ENCODE measurements at regions not wholly inside any gene's neighbourhood (a gene's known extent, or its start where the extent isn't known, plus 50 kb on each side); places are given as distances from the start of the nearest gene placed in this dataset.
A peak's percentile ranks its signal among the peaks of the same experiment; 100 is the strongest.

DNA sequence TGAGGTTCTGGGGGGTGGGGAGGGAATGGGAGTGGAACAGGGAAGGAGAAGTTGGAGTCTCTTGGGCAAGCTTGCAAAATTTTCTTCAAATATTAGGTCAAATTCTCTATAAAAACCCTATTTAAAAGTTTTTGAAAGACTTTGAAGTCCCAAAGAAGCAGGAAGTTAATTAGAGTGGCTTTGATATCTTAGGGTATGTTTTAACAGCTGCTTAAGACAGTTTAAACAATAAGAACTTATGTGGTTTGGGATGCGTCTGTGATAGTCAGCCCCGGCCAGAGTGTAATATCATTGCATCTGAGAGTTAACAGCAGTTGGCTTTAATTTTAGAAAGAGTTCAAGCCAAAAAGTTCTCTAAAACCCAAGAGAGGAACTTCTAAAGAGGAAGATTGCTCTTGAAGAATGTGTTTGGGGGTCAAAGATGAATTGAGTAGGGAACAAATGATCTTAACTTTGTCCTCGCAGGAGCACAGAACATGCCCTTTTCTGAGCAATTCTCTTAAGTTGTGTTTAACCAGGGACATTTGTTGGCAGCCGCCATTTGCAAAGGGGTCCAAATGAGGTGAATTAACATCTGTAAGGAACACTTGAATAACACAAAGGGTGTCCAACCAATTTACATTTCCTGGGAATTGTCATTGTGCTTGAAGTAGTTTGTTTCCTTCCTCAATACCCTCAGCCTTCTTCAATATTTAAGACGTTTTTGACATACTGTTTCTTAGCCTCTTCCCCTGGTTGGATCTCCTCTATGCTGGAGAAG is 182.4 kb downstream of the PTEN start:
- H3K36me3 ChIP-seq (ENCODE audit: control insufficient read depth, insufficient read depth, low read length), result no peaks in the 10 kb centered on the region
- TF ChIP-seq CTCF (conservative IDR thresholded peaks at IDR 0.05 in 1 of 2, IDR thresholded peaks at IDR 0.05 in 1 of 2; ENCODE audit: low read depth in 1 of 2, low read length in 2 of 2) (no peak), EZH2 (IDR thresholded peaks at IDR 0.05; ENCODE audit: low read length, missing control alignments) (no peak)
- H3K4me3 ChIP-seq (replicated peaks in 1 of 4; ENCODE audit: control extremely low read depth in 1 of 4, insufficient read depth in 1 of 4, low read depth in 3 of 4, low read length in 4 of 4), result no peak overlapping the region
- no peaks in the 10 kb centered on the region for H3K79me2 ChIP-seq (ENCODE audit: control insufficient read depth, insufficient read depth, low read length)
- H3K4me2 ChIP-seq (ENCODE audit: extremely low read depth, insufficient read depth, low read length), result no peak overlapping the region
- H3K27ac ChIP-seq (ENCODE audit: insufficient read depth, low read length), result no peak overlapping the region
- no peaks in the 10 kb centered on the region for H4K20me1 ChIP-seq (ENCODE audit: control insufficient read depth, extremely low read depth, insufficient read depth, low read length)
- peaks cover 11% of the 10 kb centered on the region for H3K4me1 ChIP-seq (ENCODE audit: control insufficient read depth, extremely low read depth, insufficient read depth, low read length)
- no peaks in the 10 kb centered on the region for H3K27me3 ChIP-seq (ENCODE audit: control insufficient read depth, insufficient read depth, low read length)
- H3K9me3 ChIP-seq (ENCODE audit: control insufficient read depth, insufficient read depth, low read depth, low read length), result no peaks in the 10 kb centered on the region
- no peak overlapping the region for H3K9ac ChIP-seq (ENCODE audit: insufficient read depth, low read length)
- peak in 1 of 2 donors; percentile 73 for DNase-seq (ENCODE audit: low read depth in 2 of 2)
- no peak overlapping the region for H2AFZ ChIP-seq (ENCODE audit: low read length)

GRCh38 chr10:88047579-88047978 is 184.2 kb downstream of the PTEN start:
- no peaks in the 10 kb centered on the region for H4K20me1 ChIP-seq (ENCODE audit: control insufficient read depth, extremely low read depth, insufficient read depth, low read length)
- H3K79me2 ChIP-seq (ENCODE audit: control insufficient read depth, insufficient read depth, low read length), result no peaks in the 10 kb centered on the region
- H3K4me1 ChIP-seq (ENCODE audit: control insufficient read depth, extremely low read depth, insufficient read depth, low read length), result no peaks in the 10 kb centered on the region
- no peaks in the 10 kb centered on the region for H3K36me3 ChIP-seq (ENCODE audit: control insufficient read depth, insufficient read depth, low read length)
- H3K27me3 ChIP-seq (ENCODE audit: control insufficient read depth, insufficient read depth, low read length), result no peaks in the 10 kb centered on the region
- TF ChIP-seq EZH2 (IDR thresholded peaks at IDR 0.05; ENCODE audit: low read length, missing control alignments) (no peak), CTCF (conservative IDR thresholded peaks at IDR 0.05 in 1 of 2, IDR thresholded peaks at IDR 0.05 in 1 of 2; ENCODE audit: low read depth in 1 of 2, low read length in 2 of 2) (no peak)
- no peak overlapping the region for H3K4me2 ChIP-seq (ENCODE audit: extremely low read depth, insufficient read depth, low read length)
- no peaks in the 10 kb centered on the region for H3K9me3 ChIP-seq (ENCODE audit: control insufficient read depth, insufficient read depth, low read depth, low read length)
- no peak overlapping the region for H2AFZ ChIP-seq (ENCODE audit: low read length)
- no peak for DNase-seq (ENCODE audit: low read depth in 2 of 2)
- H3K27ac ChIP-seq (ENCODE audit: insufficient read depth, low read length), result no peak overlapping the region
- no peak overlapping the region for H3K4me3 ChIP-seq (replicated peaks in 1 of 4; ENCODE audit: control extremely low read depth in 1 of 4, insufficient read depth in 1 of 4, low read depth in 3 of 4, low read length in 4 of 4)
- H3K9ac ChIP-seq (ENCODE audit: insufficient read depth, low read length), result no peak overlapping the region

DNA sequence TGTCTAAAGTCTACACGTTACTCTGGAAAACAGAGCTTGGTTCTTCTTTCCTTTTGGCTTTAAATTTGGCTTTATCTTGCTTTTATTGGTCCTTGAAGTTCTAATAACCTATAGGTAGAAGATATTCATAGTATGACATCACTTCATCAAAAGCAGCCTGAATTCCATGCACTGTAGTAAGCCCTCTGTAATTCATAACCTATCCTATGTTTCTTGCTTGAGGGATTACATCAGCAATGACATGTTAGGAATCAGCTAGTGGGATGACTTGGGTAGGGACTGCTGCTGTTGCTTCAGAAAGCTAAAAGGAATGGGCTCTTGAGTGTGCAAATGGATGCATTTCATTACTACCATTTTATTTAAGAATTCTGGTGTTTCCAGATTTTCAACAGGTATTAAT is 184.9 kb downstream of the PTEN start:
- no peak overlapping the region for H3K4me3 ChIP-seq (replicated peaks in 1 of 4; ENCODE audit: control extremely low read depth in 1 of 4, insufficient read depth in 1 of 4, low read depth in 3 of 4, low read length in 4 of 4)
- H2AFZ ChIP-seq (ENCODE audit: low read length), result no peak overlapping the region
- no peaks in the 10 kb centered on the region for H3K79me2 ChIP-seq (ENCODE audit: control insufficient read depth, insufficient read depth, low read length)
- peak in 1 of 2 donors; percentile 41 for DNase-seq (ENCODE audit: low read depth in 2 of 2)
- no peaks in the 10 kb centered on the region for H3K36me3 ChIP-seq (ENCODE audit: control insufficient read depth, insufficient read depth, low read length)
- no peak for TF ChIP-seq EZH2 (IDR thresholded peaks at IDR 0.05; ENCODE audit: low read length, missing control alignments)
- no peak for TF ChIP-seq CTCF (conservative IDR thresholded peaks at IDR 0.05 in 1 of 2, IDR thresholded peaks at IDR 0.05 in 1 of 2; ENCODE audit: low read depth in 1 of 2, low read length in 2 of 2)
- no peaks in the 10 kb centered on the region for H3K4me1 ChIP-seq (ENCODE audit: control insufficient read depth, extremely low read depth, insufficient read depth, low read length)
- no peaks in the 10 kb centered on the region for H3K9me3 ChIP-seq (ENCODE audit: control insufficient read depth, insufficient read depth, low read depth, low read length)
- no peak overlapping the region for H3K4me2 ChIP-seq (ENCODE audit: extremely low read depth, insufficient read depth, low read length)
- H4K20me1 ChIP-seq (ENCODE audit: control insufficient read depth, extremely low read depth, insufficient read depth, low read length), result no peaks in the 10 kb centered on the region
- H3K27me3 ChIP-seq (ENCODE audit: control insufficient read depth, insufficient read depth, low read length), result no peaks in the 10 kb centered on the region
- H3K27ac ChIP-seq (ENCODE audit: insufficient read depth, low read length), result no peak overlapping the region
- H3K9ac ChIP-seq (ENCODE audit: insufficient read depth, low read length), result no peak overlapping the region
